GM12878 (cell line): ENCODE measurements at regions not wholly inside any gene's neighbourhood (a gene's known extent, or its start where the extent isn't known, plus 50 kb on each side); places are given as distances from the start of the nearest gene placed in this dataset.

Experiments
- ATAC-seq: fragments of 200-7000 bp; cut with Tn5 transposase; 3 replicates; pipeline ENCODE4 v1.9.1; 2020; ENCODE audit warnings: mild to moderate bottlenecking, moderate library complexity
- BruUV-seq: library from RNA; stranded (reverse); fragments of 400-500 nt; replicated peaks from 2 replicates; lab custom pipeline; 2021; lab: Mats Ljungman, UMichigan
- CTCF ChIA-PET: fragments of 300-600 bp; sonication (Branson Sonifier 250); formaldehyde crosslinking; extraction: SDS; loops from one replicate; lab custom pipeline; 2021; ENCODE audit warnings: inconsistent platforms; lab: Yijun Ruan, JAX
- POLR2A ChIA-PET: fragments of 350-600 bp; formaldehyde crosslinking; extraction: SDS; loops from one replicate; lab custom pipeline; 2021; ENCODE audit warnings: inconsistent platforms; lab: Charles Lee
- RAD21 ChIA-PET: fragments of 300-600 bp; sonication (Branson Sonifier 250); formaldehyde crosslinking; loops from one replicate; lab custom pipeline; 2023; ENCODE audit warnings: antibody characterized with exemption; ENCODE audit not compliant: unreplicated experiment; lab: Charles Lee
- SMC1A ChIA-PET: fragments of 300-600 bp; sonication (Branson Sonifier 250); formaldehyde crosslinking; loops from one replicate; lab custom pipeline; 2023; ENCODE audit not compliant: unreplicated experiment, uncharacterized antibody; lab: Charles Lee
- DNase-seq: peaks from one replicate; pipeline ENCODE4 v3.0.0-alpha.2; 2011; ENCODE audit warnings: low read depth, low spot score
- FAIRE-seq: peaks from 3 replicates; lab custom pipeline; 2011; peaks lifted over from hg19 to GRCh38; lab: Jason Lieb, UNC
- H2AFZ ChIP-seq: 2 replicates; pipeline ENCODE4 v1.6.0; 2011; ENCODE audit warnings: low read depth, low read length, control low read depth; ENCODE audit not compliant: control insufficient read depth
- H3K27ac ChIP-seq: 2 replicates; pipeline ENCODE4 v1.5.1; 2011; ENCODE audit warnings: control low read depth; ENCODE audit not compliant: control insufficient read depth, insufficient read depth
- H3K27me3 ChIP-seq, 2 experiments: replicated peaks in 1 of 2; 2 replicates each; pipeline versions ENCODE4 v1.6.0 to v1.6.1; 2011; ENCODE audit warnings: low read length in 1 of 2; ENCODE audit not compliant: control insufficient read depth in 2 of 2, insufficient read depth in 2 of 2
- H3K36me3 ChIP-seq, 2 experiments: 2 replicates each; pipeline ENCODE4 v1.5.1; 2011; ENCODE audit warnings: low read length in 1 of 2; ENCODE audit not compliant: control insufficient read depth in 2 of 2, insufficient read depth in 2 of 2
- H3K4me1 ChIP-seq: 2 replicates; pipeline ENCODE4 v1.6.1; 2011; ENCODE audit warnings: mild to moderate bottlenecking, low read length, moderate library complexity, mixed read lengths; ENCODE audit not compliant: control insufficient read depth, insufficient read depth
- H3K4me2 ChIP-seq: 2 replicates; pipeline ENCODE4 v1.6.0; 2011; ENCODE audit warnings: control low read depth; ENCODE audit not compliant: control insufficient read depth, insufficient read depth
- H3K4me3 ChIP-seq: fragments of 200-600 bp; sonication (generic); 2 replicates; pipeline ENCODE4 v1.5.1; 2016
- H3K79me2 ChIP-seq: 2 replicates; pipeline ENCODE4 v1.6.0; 2011; ENCODE audit warnings: low read length; ENCODE audit not compliant: control insufficient read depth, insufficient read depth
- H3K9ac ChIP-seq: 2 replicates; pipeline ENCODE4 v1.8.0; 2011; ENCODE audit warnings: low read length, control low read depth, mixed read lengths; ENCODE audit not compliant: control insufficient read depth, insufficient read depth
- H3K9me3 ChIP-seq: replicated peaks from 3 replicates; pipeline ENCODE4 v1.5.1; 2011; ENCODE audit warnings: mild to moderate bottlenecking, low read length; ENCODE audit not compliant: control insufficient read depth, insufficient read depth
- H4K20me1 ChIP-seq: 2 replicates; pipeline ENCODE4 v1.6.0; 2011; ENCODE audit not compliant: control insufficient read depth, insufficient read depth
- CBX5 ChIP-seq: sonication (generic); IDR thresholded peaks from 2 replicates; pipeline ENCODE4 v1.6.1; 2016; ENCODE audit warnings: low read depth, moderate library complexity, mild to moderate bottlenecking, inconsistent platforms
- E2F8 ChIP-seq: fragments of 450-650 bp; IDR thresholded peaks from 2 replicates; pipeline ENCODE4 v1.6.1; 2018; ENCODE audit warnings: mild to moderate bottlenecking, low read depth, moderate library complexity; ENCODE audit not compliant: partially characterized antibody
- EZH2 ChIP-seq: IDR thresholded peaks from 2 replicates; pipeline ENCODE4 v1.6.1; 2012; ENCODE audit warnings: low read depth, mild to moderate bottlenecking, control low read depth, inconsistent platforms, low read length, borderline replicate concordance; ENCODE audit not compliant: control insufficient read depth
- GABPA ChIP-seq: IDR thresholded peaks from 2 replicates; pipeline ENCODE4 v1.6.1; 2014; ENCODE audit warnings: antibody characterized with exemption, low read depth, mild to moderate bottlenecking, inconsistent platforms
- HSF1 ChIP-seq: fragments of 150-350 bp; IDR thresholded peaks from 2 replicates; pipeline ENCODE4 v1.6.1; 2014; ENCODE audit warnings: mild to moderate bottlenecking, low read depth, low read length
- JUNB ChIP-seq: IDR thresholded peaks from 2 replicates; pipeline ENCODE4 v1.6.1; 2016; ENCODE audit warnings: antibody characterized with exemption, mild to moderate bottlenecking
- KAT2A ChIP-seq: conservative IDR thresholded peaks from 2 replicates; pipeline ENCODE4 v1.6.1; 2011; ENCODE audit warnings: low read depth, low read length; ENCODE audit not compliant: control insufficient read depth
- NFYB ChIP-seq: IDR thresholded peaks from 2 replicates; pipeline ENCODE4 v1.6.1; 2011; ENCODE audit warnings: low read depth, mild to moderate bottlenecking, low read length, improper control_type of control experiment, moderate library complexity; ENCODE audit not compliant: insufficient read depth
- SMARCA5 ChIP-seq: fragments of 450-650 bp; IDR thresholded peaks from 2 replicates; pipeline ENCODE4 v1.6.1; 2017; ENCODE audit warnings: mild to moderate bottlenecking
- SREBF1 ChIP-seq: IDR thresholded peaks from 2 replicates; pipeline ENCODE4 v1.6.1; 2012; ENCODE audit warnings: mild to moderate bottlenecking, low read length
- STAT3 ChIP-seq: IDR thresholded peaks from 2 replicates; pipeline ENCODE4 v1.6.1; 2011; ENCODE audit warnings: low read depth, low read length, improper control_type of control experiment
- ZNF622 ChIP-seq: fragments of 450-650 bp; IDR thresholded peaks from 2 replicates; pipeline ENCODE4 v1.6.1; 2017; ENCODE audit warnings: mild to moderate bottlenecking, inconsistent platforms
- WGBS: methylation state at CpG from one replicate; pipeline ENCODE4 v1.1.6; 2016; ENCODE audit warnings: low lambda C conversion rate; ENCODE audit not compliant: insufficient replicate concordance, insufficient coverage; ENCODE audit errors: missing lambda C conversion rate; 5-methylcytosine and 5-hydroxymethylcytosine counted together
- in situ Hi-C: fragments of 300-500 bp; cut with MboI; formaldehyde crosslinking; loops from 9 replicates; pipeline ENCODE4 v1.14.3; 2018; ENCODE audit warnings: mixed read lengths
- intact Hi-C: fragments of 100-400 bp; cut with micrococcal nuclease; formaldehyde crosslinking; loops from one replicate; pipeline ENCODE4 v1.14.2; 2022; ENCODE audit not compliant: unreplicated experiment

DNA sequence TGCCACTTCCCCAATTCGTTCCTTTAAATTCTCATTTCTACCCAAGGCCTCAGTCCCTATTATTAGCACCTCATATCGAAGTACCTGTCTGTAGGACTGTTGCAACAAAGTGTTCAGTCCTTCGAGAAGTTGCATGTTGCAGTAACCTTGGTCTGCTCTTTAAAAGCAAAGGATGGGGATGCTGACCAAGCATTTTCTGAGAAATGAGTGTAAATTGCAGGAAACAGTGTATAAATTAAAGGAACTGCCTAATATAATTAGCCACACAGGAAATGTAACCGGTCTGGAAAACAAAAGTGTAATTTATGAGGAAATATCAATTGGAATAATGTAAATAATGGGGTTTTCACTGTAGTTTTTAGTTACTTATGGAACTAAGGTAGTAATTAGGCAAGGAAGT, 261.9 kb upstream of the ARID1B start:
- no peak overlapping the region for H2AFZ ChIP-seq
- BruUV-seq, result no TSS peak
- no peaks in the 10 kb centered on the region for H4K20me1 ChIP-seq
- intact Hi-C loops (no loop called here), in situ Hi-C loops (no loop called here)
- H3K79me2 ChIP-seq, result no peaks in the 10 kb centered on the region
- no peak overlapping the region for H3K4me3 ChIP-seq
- no peak for DNase-seq
- no peak for FAIRE-seq
- ChIA-PET POLR2A (no interaction called here), SMC1A (no interaction called here), CTCF (no interaction called here), RAD21 (no interaction called here)
- H3K27me3 ChIP-seq, result no peaks in the 10 kb centered on the region; a peak in 2 of 4 replicates
- no peak overlapping the region for H3K4me2 ChIP-seq
- H3K36me3 ChIP-seq, result no peaks in the 10 kb centered on the region
- H3K4me1 ChIP-seq, result no peaks in the 10 kb centered on the region
- 23% methylated on average over 4 of the region's 4 CpGs for WGBS
- ATAC-seq, result no peak
- H3K9me3 ChIP-seq, result no peaks in the 10 kb centered on the region; the same call in 1 of the 3 replicates
- no peak for TF ChIP-seq E2F8
- no peak for TF ChIP-seq SREBF1
- TF ChIP-seq NFYB, result no peak
- no peak for TF ChIP-seq KAT2A
- TF ChIP-seq HSF1, result no peak
- TF ChIP-seq GABPA, result no peak
- TF ChIP-seq ZNF622, result no peak
- no peak for TF ChIP-seq SMARCA5
- TF ChIP-seq JUNB, result no peak
- TF ChIP-seq EZH2, result no peak
- TF ChIP-seq CBX5, result no peak
- no peak for TF ChIP-seq STAT3
- H3K9ac ChIP-seq, result no peak overlapping the region
- H3K27ac ChIP-seq, result no peak overlapping the region
